ENCODE measurements at regions not wholly inside any gene's neighbourhood (a gene's known extent, or its start where the extent isn't known, plus 50 kb on each side); places are given as distances from the start of the nearest gene placed in this dataset.

DNA sequence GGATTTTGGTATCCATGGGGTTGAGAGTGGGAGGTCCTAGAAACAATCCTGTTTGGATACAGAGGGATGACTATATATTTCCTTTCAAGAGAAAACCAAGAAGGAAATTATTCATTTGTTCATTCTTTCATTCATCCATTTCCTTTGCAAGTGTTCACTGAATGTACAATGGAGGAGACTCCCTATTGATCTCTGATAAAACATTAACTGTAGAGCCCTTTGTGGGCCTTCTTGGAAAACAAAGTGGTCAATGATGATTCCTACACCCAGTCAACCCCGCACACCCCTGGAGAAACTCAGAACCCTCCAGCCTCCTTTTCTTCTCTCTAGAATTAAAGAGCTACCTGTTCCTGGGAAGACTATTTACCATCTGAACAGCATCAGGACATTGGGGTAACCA lies 247.3 kb downstream of the AUH start:
- no peak for TF ChIP-seq GATA2 (IDR thresholded peaks at IDR 0.05; ENCODE audit: low read depth, low read length)
- no peak for TF ChIP-seq GATA3 (IDR thresholded peaks at IDR 0.05; ENCODE audit: low read depth, low read length)

DNA sequence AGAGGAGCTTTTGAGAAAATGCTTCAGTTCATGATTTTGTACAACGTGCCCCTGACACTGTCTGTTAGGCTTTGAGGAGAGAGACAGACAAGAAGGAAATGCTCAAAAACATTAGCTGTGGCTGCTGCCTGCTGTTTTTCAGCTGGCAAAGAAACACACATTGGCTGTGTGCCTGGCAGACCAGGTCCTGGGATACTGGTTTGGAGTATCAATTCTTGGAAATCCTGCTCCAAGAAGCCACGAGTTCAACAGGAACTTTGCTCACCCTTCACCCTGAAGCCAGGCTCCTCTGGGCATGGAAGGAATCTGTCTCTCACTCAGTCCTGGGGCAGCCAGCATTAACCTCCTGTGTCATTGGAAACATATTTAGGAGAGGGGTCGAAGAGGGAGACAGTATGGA lies 245.5 kb downstream of the AUH start:
- TF ChIP-seq GATA3 (IDR thresholded peaks at IDR 0.05; ENCODE audit: low read depth, low read length), result no peak
- TF ChIP-seq GATA2 (IDR thresholded peaks at IDR 0.05; ENCODE audit: low read depth, low read length), result no peak

DNA sequence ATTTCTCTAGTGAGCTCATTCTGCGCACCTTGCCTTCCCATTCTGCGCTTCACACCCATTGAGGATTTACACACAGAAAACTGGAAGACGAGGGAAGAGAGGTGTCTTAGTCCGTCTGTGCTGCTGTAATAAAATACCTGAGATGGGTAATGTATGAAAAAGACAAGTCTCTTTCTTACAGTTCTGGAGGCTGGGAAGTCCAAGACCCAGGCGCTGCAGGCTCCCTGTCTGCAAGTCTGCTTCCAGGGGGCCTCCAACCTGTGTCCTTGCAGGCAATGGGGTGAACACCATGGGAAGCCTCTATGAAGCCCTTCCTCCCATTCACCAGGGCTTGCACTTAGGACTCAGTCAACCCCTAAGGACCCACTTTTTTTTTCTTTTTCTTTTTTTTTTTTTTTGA lies 245.0 kb downstream of the AUH start:
- TF ChIP-seq GATA3 (IDR thresholded peaks at IDR 0.05; ENCODE audit: low read depth, low read length), result no peak
- TF ChIP-seq GATA2 (IDR thresholded peaks at IDR 0.05; ENCODE audit: low read depth, low read length), result no peak

DNA sequence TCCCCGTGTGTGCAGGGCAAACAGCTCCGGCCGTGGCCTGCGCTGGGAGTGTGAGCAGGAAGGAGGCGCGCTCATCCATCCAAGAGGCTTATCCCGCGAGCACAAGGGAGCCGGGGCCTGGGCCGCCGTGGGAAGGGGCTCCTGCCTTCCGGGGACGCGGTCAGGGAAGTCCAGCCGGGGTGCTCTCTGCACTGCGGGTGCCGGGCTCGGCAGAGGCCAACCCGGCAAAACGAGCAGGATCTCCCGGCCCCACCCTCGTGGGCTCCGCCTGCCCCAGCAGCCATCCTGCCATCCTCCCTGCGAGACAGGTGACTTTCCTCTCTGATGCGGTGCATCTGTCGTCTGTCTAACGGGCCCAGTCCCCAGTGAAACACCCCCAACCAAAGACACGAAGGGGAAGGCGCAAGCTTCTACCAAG lies 244.2 kb downstream of the AUH start:
- no peak for TF ChIP-seq GATA2 (IDR thresholded peaks at IDR 0.05; ENCODE audit: low read depth, low read length)
- TF ChIP-seq GATA3 (IDR thresholded peaks at IDR 0.05; ENCODE audit: low read depth, low read length), result no peak

DNA sequence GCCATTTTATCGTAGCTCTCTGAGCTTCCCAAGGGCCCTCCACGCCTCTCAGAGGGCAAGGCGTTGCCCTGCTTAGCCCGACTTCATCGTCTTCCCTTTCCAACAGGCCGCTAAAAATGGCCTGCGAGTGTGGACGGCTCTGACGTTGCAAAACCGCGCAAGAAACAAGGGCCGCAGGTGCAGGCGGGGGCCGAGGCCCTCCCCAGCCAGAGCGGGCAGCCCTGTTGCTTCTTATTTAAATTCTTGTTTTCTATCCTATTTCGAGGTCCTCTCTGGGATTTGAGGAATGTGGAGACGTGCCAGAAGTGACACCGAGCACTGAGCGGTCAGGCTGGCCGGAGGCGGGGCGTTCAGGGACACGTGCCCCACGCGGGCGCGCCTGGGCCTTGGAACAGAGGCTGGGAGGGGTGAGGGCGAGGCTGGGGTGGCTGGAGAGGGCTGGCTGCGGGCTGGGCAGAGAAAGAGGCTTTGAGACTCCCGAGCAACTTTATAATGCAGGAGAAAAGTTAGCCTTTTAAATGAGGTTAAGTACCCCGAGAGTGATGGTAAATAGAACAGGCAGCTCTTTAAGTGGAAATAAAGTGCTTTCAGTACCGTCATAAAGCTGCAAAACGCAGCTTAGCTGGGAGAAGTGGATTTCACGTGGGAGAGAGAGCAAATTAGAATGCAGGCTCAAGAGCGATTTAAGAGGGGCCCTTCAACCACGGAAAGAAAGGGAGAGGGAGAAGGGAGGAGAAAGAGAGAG lies 243.6 kb downstream of the AUH start:
- TF ChIP-seq GATA2 (IDR thresholded peaks at IDR 0.05; ENCODE audit: low read depth, low read length) (no peak), GATA3 (IDR thresholded peaks at IDR 0.05; ENCODE audit: low read depth, low read length) (no peak)

DNA sequence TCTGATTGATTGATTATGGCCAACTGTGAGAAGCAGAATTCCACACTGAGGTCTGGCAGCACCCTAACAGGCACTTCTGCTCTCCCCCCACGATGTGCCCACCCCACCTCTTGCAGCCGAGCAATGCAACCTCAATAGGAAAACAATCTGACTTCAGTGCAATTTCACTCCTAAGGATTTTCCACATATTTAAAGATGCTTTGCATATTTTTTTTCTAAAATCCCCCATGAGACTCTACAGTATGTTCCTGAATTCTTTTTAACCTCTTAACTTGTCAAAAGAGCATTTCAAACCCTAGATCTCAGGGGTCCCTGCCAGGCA lies 243.1 kb downstream of the AUH start:
- TF ChIP-seq GATA2 (IDR thresholded peaks at IDR 0.05; ENCODE audit: low read depth, low read length), result no peak
- no peak for TF ChIP-seq GATA3 (IDR thresholded peaks at IDR 0.05; ENCODE audit: low read depth, low read length)

DNA sequence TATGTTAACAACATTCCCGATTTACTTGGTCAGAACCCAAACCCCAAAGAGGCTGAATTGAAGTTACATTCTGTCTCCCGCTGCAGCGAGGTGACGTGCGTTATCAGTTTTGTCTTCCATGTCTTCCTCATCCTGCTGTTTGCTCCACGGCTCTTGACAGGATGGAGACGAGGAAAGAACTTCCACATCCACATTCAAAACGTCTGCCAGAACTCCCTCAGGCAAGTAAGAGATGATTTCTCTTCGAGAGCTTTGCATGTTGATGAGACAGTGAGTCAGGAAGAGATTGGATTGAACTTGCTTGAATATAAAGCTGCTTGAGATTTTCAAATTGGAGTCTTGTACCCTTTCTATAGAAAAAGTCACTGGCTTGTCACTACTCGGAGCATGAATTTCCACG lies 242.6 kb downstream of the AUH start:
- no peak for TF ChIP-seq GATA3 (IDR thresholded peaks at IDR 0.05; ENCODE audit: low read depth, low read length)
- no peak for TF ChIP-seq GATA2 (IDR thresholded peaks at IDR 0.05; ENCODE audit: low read depth, low read length)

DNA sequence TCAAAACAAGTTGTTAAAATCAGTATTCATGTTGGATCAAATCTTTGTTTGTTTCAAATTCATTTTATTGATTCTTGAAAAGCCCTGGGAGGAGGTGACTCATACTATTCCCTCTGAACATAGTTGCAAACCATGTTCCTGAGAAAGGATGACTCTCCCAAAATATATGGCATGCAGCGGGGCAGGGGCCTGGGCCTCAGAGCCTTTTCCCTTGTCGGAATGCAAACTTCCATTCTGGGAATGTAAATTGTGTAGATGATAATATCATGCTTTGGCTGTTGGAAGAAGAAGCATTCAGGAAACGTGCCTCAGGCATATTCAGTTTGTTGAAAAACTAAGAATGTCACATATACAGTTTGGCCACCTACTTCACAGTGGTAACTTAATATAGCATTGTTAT lies 242.0 kb downstream of the AUH start:
- TF ChIP-seq GATA2 (IDR thresholded peaks at IDR 0.05; ENCODE audit: low read depth, low read length), result no peak
- no peak for TF ChIP-seq GATA3 (IDR thresholded peaks at IDR 0.05; ENCODE audit: low read depth, low read length)

DNA sequence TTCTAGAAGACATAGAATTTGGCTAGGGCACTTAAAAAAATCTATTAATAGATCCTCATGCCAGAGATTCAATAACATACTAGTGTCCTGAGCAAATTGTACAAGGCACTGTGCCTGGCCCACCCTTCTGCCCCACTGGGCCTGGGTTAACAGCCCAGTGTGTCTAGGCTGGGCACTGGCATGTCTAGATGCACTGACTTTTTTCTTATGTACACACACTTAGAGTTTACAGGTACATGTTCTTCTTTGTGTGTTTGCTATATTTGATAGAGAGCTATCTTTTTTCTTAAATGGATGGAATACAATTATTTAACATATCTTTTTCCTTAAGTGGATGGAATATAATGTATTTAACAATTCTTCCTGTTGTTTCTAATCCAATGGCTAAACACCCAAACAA lies 241.5 kb downstream of the AUH start:
- no peak for TF ChIP-seq GATA2 (IDR thresholded peaks at IDR 0.05; ENCODE audit: low read depth, low read length)
- TF ChIP-seq GATA3 (IDR thresholded peaks at IDR 0.05; ENCODE audit: low read depth, low read length), result no peak

DNA sequence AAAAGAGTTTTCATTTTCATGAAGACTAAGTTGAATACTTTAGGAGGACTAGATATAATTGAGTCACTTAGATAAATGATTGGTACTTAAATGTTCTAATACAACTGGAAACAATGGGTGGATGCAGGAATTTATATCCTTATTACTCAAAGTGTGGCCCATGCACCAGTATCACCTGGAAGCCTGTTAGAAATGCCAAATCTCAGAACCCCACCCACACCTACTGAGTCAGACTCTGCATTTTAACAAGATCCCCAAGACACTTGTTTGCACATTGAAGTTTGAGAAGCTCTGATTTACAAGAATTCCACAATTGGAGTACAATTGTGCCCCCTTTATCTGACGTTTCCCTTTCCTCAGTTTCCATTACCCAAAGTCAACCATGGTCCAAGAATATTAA lies 239.0 kb downstream of the AUH start:
- TF ChIP-seq GATA2 (IDR thresholded peaks at IDR 0.05; ENCODE audit: low read depth, low read length) (no peak), GATA3 (IDR thresholded peaks at IDR 0.05; ENCODE audit: low read depth, low read length) (no peak)

DNA sequence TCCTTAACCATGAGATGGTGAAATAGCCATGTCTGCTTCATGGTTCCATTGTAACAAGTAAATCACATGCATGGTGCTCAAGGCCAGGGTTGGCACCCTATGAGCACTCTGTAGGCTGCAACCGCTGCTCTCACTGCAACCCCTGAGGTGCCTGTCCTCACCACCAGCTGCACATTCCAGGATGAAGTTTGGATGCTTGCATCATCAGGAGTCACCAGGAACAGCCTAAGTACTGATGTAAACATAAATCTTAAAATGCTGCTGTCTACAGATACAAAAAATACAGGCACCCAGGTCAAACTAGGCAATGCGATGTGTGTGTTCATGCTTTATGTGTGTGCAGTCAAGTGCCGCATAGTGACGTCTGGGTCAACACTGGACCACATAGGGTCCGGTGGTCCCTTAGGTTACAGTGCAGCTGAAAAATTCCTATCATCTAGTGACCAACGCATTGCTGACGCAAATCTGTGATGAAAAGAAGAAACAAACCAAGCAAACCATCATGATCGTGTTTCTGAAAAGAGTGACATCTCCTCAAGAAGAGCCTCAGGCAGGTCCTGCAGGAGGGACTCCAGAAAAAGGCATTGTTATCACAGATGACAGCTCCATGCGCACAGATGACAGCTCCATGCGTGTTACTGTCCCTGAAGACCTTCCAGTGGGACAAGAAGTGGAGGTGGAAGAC lies 234.8 kb downstream of the AUH start:
- TF ChIP-seq GATA2 (IDR thresholded peaks at IDR 0.05; ENCODE audit: low read depth, low read length) (no peak), GATA3 (IDR thresholded peaks at IDR 0.05; ENCODE audit: low read depth, low read length) (no peak)

DNA sequence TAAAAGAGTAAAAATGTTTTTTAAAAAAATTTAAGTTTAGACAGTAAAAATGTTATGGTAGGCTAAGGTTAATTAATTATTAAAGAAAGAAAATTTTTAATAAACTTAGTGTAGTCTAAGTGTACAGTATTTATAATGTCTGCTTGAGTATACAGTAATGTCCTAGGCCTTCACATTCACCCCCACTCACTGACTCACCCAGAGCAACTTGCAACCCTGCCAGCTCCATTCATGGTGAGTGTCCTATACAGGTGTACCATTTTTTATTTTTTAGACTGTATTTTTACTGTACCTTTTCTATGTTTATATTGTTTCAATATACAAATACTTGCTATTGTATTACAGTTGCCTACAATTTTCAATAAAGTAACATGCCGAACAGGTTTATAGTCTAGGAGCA lies 234.1 kb downstream of the AUH start:
- TF ChIP-seq GATA2 (IDR thresholded peaks at IDR 0.05; ENCODE audit: low read depth, low read length), result no peak
- TF ChIP-seq GATA3 (IDR thresholded peaks at IDR 0.05; ENCODE audit: low read depth, low read length), result no peak

DNA sequence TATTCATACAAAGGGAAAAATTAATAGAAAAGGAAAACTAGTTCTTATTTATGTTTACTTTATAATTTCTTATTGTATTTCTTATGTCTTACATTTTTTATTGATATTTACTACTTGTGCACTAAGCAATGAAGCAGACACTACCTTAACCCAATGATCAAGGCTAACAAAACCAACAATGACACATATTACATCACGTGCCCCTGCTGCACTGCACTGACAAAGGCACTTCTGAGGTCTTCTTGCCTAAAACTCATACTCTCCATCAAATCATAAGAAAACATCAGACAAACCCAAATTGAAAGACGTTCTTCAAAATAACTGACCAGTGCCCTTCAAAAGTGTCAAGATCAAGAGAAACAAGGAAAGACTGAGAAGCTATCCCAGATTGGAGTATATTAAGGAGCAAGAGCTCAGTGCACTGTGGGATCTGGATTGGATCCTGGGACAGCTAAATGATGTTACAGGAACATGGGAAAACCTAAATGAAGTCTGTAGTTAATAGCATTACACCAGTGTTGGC lies 230.9 kb downstream of the AUH start:
- TF ChIP-seq GATA3 (IDR thresholded peaks at IDR 0.05; ENCODE audit: low read depth, low read length), result no peak
- no peak for TF ChIP-seq GATA2 (IDR thresholded peaks at IDR 0.05; ENCODE audit: low read depth, low read length)

DNA sequence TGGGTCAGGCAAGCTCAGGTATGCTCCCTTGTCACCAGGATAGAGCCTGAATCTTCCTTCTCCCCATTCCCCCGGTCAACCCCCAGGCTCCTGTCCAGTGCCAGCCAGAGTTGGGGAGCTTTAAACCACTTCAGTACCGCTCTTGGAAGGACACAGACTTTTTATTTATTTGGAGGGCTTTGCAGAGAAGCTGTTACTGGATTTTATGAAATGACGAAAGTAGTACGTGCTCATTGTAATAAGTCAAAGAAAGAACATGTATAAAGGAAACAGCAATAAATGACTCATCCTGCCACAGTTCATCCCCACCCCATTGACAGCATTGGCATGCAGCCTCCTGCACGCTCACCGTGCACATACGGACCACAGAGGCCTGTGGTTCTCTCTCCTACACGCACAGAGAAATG lies 230.3 kb downstream of the AUH start:
- TF ChIP-seq GATA3 (IDR thresholded peaks at IDR 0.05; ENCODE audit: low read depth, low read length) (no peak), GATA2 (IDR thresholded peaks at IDR 0.05; ENCODE audit: low read depth, low read length) (no peak)

DNA sequence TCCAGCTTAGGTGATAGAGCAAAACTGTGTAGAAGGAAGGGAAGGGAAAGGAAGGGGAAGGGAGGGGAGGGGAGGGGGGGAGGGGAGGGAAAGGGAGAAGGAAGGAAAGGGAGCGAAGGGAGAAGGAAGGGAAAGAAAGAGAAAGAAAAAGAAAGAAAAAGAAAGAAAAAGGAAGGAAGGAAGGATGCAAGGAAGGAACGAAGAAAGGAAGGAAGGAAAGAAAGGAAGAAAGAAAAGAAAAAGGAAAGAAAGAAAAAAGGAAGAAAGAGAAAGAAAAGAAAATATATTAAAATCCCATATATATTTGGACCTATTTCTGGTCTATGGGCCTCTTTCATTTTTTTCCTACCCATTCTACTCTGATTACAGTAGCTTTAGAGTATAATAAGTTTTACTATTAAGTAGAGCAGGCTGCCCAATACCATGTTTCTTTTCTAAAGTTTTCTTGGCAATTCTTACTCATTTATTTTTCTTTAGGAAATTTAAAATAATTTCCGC lies 229.1 kb downstream of the AUH start:
- no peak for TF ChIP-seq GATA2 (IDR thresholded peaks at IDR 0.05; ENCODE audit: low read depth, low read length)
- TF ChIP-seq GATA3 (IDR thresholded peaks at IDR 0.05; ENCODE audit: low read depth, low read length), result no peak

Data from SH-SY5Y (cell line).